ENCODE measurements at regions not wholly inside any gene's neighbourhood (a gene's known extent, or its start where the extent isn't known, plus 50 kb on each side); places are given as distances from the start of the nearest gene placed in this dataset.

GRCh38 chrX:39679497-39680157, 418.1 kb downstream of the BCOR start:
- no peak for DNase-seq
- no peak for TF ChIP-seq EP300 (IDR thresholded peaks at IDR 0.05)
- TF ChIP-seq CTCF (IDR thresholded peaks at IDR 0.05), result no peak
- no peak for TF ChIP-seq POLR2A (IDR thresholded peaks at IDR 0.05)
- TF ChIP-seq POLR2AphosphoS5 (IDR thresholded peaks at IDR 0.05), result no peak
- no peaks in the 10 kb centered on the region for H3K9me3 ChIP-seq
- H3K4me1 ChIP-seq, result no peaks in the 10 kb centered on the region
- intact Hi-C loops (cut with DNase I), result loop anchor here (10.0 kb wide), 1 partner anchor 205 kb away; no protein-coding TSS in a partner anchor
- no peak overlapping the region for H3K4me3 ChIP-seq
- no peak overlapping the region for H3K27ac ChIP-seq
- WGBS, 2 donors, result 95 to 98% methylated on average over 8 of the region's 8 CpGs
- no peaks in the 10 kb centered on the region for H3K36me3 ChIP-seq
- H3K27me3 ChIP-seq, result no peaks in the 10 kb centered on the region

DNA sequence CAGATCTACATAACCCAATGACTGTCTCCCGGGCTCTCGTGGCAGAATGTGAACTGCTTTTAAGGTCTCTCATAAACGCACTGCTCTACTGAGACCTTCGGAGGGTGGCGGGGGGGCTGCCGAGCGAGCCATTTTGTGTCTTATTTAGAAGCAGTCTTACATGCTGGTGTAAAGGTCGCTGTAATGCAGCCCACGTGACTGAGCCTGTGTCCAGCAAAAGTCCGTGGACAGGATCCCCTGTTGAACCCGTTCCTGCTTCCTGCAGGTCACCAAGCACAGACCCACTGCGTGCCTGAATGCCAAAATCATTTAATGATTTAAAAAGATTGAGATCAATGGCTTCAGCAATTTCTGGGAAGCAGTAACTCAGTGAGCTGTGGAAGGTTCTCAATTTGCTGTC, 415.9 kb downstream of the BCOR start:
- Histone ChIP-seq H3K27ac (no peak overlapping the region), H3K4me1 (no peaks in the 10 kb centered on the region), H3K4me3 (no peak overlapping the region), H3K9me3 (no peaks in the 10 kb centered on the region), H3K36me3 (no peaks in the 10 kb centered on the region), H3K27me3 (no peaks in the 10 kb centered on the region)
- TF ChIP-seq POLR2AphosphoS5 (IDR thresholded peaks at IDR 0.05), result no peak
- TF ChIP-seq POLR2A (IDR thresholded peaks at IDR 0.05), result no peak
- no peak for TF ChIP-seq CTCF (IDR thresholded peaks at IDR 0.05)
- TF ChIP-seq EP300 (IDR thresholded peaks at IDR 0.05), result no peak
- WGBS, 2 donors, result 69 to 70% methylated on average over 12 of the region's 12 CpGs
- no peak for DNase-seq
- intact Hi-C loops (cut with DNase I), result loop anchor here (10.0 kb wide), 1 partner anchor 207 kb away; no protein-coding TSS in a partner anchor

- 96 to 97% methylated on average over 3 of the region's 3 CpGs for WGBS, 2 donors
- H3K36me3 ChIP-seq, result no peaks in the 10 kb centered on the region
- TF ChIP-seq EP300 (IDR thresholded peaks at IDR 0.05) (no peak), CTCF (IDR thresholded peaks at IDR 0.05) (no peak)
Observed at GRCh38 chrX:39682778-39683177, 415.0 kb downstream of the BCOR start.

DNA sequence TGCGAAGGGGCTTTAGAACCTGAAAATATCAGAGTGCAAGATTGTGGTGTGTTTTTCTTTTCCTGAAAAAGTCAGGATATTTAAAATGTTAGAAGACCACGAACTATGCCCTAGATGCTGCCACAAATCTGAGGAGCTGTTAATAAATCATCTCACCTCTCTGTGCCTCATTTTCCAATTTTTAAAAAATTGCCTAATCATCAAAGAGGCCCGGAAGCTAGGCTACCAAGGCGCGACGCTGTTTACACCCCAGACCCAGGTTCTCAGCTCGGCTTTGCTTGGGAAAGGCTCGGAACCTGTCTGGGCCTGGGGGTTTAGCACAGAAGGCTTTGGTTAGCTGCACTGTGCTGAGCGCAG, 409.6 kb downstream of the BCOR start:
- Histone ChIP-seq H3K9me3 (no peaks in the 10 kb centered on the region), H3K36me3 (no peaks in the 10 kb centered on the region), H3K4me3 (peak overlapping the region; percentile 20 to 54 (median 46)), H3K27me3 (peaks cover 0 to 8% (median 0%) of the 10 kb centered on the region in 3 donors), H3K4me1 (peaks cover 0 to 18% (median 11%) of the 10 kb centered on the region in 4 donors), H3K27ac (peak overlapping the region; percentile 54 to 71 (median 65))
- 49 to 60% methylated on average over 9 of the region's 9 CpGs for WGBS, 2 donors
- TF ChIP-seq EP300 (IDR thresholded peaks at IDR 0.05) (no peak), CTCF (IDR thresholded peaks at IDR 0.05) (no peak), POLR2A (IDR thresholded peaks at IDR 0.05) (no peak), POLR2AphosphoS5 (IDR thresholded peaks at IDR 0.05) (no peak)
- intact Hi-C loops (cut with DNase I), result loop anchor here (10.0 kb wide), 1 partner anchor 213 kb away; no protein-coding TSS in a partner anchor
- no peak for DNase-seq

More at GRCh38 chrX:39682778-39683177, 415.0 kb downstream of the BCOR start:
- intact Hi-C loops (cut with DNase I), result loop anchor here (10.0 kb wide), 1 partner anchor 208 kb away; no protein-coding TSS in a partner anchor
- H3K4me3 ChIP-seq, result no peak overlapping the region
- H3K4me1 ChIP-seq, result peaks cover 0 to 6% (median 3%) of the 10 kb centered on the region in 4 donors
- no peaks in the 10 kb centered on the region for H3K9me3 ChIP-seq
- no peak for DNase-seq
- no peak overlapping the region for H3K27ac ChIP-seq
- H3K27me3 ChIP-seq, result no peaks in the 10 kb centered on the region
